NCI-H2196 (cell line): ENCODE measurements at regions not wholly inside any gene's neighbourhood (a gene's known extent, or its start where the extent isn't known, plus 50 kb on each side); places are given as distances from the start of the nearest gene placed in this dataset.

Experiments
- DNase-seq: peaks from one replicate; lab custom pipeline; 2025; ENCODE audit not compliant: unreplicated experiment; lab: John Stamatoyannopoulos, UW

GRCh38 chr6:25010902-25011625, 75.3 kb upstream of the RIPOR2 start:
- no peak for DNase-seq

DNA sequence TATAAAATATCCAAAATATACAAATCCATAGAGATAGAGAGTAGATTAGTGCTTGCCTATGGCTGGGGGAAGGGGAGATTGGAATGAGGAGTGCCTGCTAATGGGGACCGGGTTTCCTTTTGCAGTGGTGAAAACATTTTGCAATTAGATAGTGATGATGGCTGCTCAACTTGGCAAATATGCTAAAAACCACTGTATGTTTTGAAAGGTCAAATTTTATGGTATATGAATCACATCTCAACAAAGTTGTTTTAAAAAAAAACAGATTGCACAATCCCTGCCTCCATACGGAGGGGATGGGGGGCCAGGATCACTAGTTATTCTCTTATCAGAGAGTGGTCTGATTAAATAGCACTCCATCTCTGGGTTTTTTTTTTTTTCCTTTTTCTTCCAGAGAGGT, 76.9 kb upstream of the RIPOR2 start:
- DNase-seq = no peak

DNA sequence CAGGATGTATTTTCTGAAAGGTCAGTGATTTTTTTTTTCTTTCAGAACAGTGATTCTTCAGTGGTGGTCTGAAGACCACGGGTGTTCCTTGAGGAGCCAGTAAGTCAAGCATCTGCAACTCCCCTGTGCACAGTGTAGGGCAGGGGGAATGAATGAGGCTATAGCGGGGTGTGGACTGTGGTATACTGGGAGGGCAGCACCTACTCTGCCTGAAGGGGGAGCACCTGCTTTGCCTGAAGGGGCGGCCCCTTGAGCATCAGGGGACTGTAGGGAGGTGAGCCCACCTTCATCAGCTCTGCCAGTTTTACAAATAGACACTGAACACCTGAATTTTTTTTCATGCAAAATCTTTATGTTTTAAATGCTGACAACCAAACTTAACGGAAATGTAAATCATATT, 77.5 kb upstream of the RIPOR2 start:
- no peak for DNase-seq

DNA sequence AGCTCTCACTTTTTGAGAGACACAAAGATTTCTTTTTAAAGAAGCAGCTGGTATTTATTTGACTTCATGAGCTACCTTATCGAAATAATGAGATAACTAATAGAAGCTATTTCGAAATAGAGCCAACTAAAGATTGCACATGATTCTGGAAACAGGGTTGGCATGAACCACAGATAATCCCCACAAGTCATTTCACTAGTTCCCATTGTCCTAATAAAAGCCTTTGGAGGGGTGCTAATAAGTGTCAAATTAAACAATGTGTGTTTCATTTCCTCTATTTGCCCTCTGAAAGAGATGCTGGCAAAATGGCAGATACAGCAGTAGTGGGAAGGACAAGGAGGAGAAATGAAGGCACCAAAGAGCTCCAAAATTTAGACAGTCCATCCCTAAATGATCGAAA, 78.6 kb upstream of the RIPOR2 start:
- DNase-seq = no peak

- DNase-seq = peak; percentile 17
Observed at GRCh38 chr6:25014791-25015560, 79.2 kb upstream of the RIPOR2 start.

DNA sequence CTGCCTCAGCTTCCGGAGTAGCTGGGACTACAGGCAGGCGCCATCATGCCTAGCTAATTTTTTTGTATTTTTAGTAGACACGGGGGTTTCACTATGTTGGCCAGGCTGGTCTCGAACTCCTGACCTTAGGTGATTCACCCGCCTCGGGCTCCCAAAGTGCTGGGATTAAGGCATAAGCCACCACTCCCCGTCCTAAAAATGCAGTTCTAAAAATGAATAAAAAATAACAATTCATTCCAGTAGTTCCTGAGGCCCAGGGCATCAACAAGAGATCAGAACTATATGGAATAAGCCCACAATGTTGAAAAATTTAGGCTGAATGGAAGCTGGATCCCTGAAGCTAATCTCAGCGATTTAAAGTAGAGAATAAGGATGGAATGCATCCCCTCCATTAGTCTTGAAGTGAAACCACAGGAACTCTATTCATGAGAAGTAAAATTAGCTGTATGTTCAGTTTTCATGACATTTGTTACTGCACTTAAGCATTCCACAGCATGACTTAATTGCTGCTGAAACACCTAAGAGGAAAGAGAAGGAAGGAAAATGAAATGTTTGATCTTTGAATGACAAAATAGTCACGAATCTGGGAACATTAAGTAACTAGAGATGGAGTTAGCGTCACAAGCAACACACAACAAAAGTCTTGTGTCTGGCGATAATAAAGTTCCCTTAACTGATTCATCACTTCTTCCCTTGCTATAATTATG, 80.4 kb upstream of the RIPOR2 start:
- no peak for DNase-seq

DNA sequence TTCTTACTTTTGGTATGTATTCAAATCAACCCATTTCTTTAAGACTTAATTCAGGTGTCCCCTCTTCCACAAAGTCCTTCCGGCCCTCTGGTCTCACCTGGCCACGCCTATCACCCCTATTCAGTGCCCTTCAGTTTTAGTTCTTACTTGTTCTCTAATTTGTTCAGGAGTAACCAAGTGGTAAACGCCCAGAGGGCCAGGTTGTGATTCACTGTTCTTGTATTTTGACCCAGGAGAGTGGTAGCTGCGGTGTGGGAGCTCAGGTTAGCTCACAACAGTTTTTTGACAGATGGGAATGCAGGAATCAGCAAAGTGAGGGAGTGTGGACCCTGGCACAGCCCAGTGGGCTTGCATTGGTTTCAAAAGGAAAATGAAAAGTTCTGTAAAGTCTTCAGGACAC, 81.7 kb upstream of the RIPOR2 start:
- DNase-seq = no peak

GRCh38 chr6:25017932-25018567, 82.3 kb upstream of the RIPOR2 start:
- DNase-seq = no peak

- no peak for DNase-seq
Observed at GRCh38 chr6:25018568-25018954, 82.8 kb upstream of the RIPOR2 start.

DNA sequence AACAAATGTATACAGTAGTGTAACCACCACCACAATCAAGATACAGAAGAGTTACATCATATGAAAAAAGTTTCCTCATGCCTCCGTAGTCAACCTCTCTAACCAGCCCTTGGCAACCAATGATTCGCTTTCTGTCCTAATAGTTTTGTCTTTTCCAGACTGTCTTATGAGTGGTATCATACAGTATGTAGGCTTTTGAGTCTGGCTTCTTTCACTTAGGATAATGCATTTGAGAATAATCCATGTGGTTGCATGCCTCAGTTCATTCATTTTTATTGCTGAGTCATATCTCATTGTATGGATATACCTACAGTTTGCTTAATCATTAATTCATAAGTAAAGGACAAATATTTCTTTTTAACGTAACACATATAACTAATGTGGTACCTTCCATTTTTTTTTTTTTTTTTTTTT, 86.4 kb upstream of the RIPOR2 start:
- no peak for DNase-seq

- no peak for DNase-seq
Observed at GRCh38 chr6:25023781-25024180, 88.0 kb upstream of the RIPOR2 start.

DNA sequence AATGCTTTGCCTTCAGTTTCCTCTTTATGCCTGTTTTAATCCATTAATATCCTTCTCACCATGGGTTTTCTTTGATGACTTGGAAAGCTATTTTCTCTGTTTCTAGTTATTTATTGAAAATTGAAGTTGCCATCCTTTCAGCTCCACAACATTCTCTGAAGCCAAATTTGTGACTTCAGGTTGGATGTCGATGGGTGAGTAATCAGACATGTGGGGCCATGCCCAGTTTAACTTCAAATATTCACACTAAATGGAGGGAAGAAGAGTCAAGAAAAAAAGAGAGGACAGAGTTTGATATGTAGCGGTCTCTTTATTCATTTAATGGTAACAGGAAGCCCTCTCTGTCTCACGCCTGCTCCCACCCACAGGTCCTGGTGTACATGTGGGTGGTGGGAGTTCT, 89.1 kb upstream of the RIPOR2 start:
- DNase-seq = no peak

DNA sequence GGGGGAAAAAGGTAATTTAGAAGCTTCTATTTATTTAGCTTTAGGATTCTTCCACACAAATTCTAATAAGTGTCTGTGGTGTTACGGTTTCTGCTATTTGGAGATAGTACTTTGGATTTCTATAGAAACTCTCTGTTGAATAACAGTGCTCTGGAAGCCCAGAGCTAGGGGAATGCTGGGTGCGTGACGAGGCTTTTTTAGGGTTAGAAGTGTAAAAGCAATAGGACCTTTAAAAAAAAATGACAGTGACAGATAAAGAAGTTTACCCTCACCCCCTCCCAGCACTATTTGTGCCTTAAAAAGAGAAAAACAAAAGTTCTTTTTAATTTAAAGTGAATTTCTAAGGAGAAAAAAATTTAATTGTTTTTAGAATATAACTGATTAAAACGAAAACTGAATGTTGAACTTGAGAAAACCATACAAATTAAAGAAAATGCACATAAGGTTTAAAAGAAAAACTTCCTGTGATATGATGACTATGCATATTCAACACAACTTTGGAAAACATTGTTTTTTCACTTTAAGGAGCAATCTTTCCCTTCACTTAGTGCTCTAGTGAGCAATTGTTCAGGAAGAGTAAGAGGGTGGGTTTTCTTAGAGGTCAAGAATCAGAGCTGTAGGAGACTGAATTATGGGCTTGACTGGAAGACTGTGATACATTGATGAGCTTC, 89.6 kb upstream of the RIPOR2 start:
- DNase-seq = no peak

DNA sequence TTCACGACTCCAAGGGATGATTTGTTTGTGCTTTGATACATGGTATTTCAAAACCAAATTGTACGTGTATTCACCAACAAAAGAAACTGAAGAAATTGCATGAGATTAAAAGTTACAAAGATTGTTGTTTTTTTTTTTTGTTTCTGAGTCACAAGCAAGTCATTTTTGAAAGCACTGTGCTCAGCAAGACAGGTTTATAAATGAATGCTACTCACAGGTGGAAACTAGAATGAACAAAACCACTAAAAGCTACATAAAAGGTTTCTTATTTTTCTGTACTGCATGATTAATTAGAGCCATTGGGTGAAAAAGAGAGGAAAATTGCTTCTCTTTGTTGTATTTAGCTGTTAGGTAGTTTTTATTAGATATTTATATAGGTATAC, 90.2 kb upstream of the RIPOR2 start:
- no peak for DNase-seq

DNA sequence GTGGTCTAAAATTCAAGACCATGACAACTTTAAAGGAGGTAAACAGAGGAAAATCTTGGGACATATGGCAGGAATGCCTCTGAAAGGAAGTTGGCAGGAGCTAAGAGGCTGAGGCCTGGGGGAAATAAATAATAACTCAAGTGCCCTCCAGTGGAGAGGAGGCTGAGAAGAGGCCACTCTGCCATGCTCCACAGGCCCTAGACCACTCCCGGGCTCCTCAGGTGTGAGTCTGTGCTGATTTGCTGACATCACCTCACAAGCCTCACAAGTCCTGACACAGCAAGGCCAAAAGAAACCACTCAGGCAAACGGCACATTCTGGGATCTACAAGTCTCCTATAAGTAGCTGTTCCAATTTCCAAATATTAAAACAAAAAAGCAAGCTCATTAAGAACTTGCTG, 91.0 kb upstream of the RIPOR2 start:
- DNase-seq = peak; percentile 13

GRCh38 chr6:25027221-25027916, 91.6 kb upstream of the RIPOR2 start:
- no peak for DNase-seq

DNA sequence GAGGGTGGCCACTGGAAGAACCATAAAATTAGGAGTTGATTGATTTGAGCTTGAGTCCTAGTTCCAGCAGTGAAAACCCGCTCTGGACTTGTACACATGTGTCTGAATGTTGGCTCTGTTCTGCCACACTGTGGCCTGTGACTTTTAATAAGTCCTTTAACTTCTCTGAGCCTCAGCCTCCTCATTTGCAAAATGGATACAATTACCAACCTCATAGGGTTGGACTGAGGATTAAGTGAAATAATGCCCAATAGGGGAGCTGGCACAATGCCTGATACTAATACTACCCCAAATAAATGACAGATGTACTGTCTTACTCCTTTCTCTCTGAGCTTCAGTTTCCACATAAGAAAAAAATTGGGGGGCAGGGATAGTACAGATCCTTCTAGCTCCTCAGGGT, 92.6 kb upstream of the RIPOR2 start:
- no peak for DNase-seq

GRCh38 chr6:25032934-25033333, 97.2 kb upstream of the RIPOR2 start:
- no peak for DNase-seq

DNA sequence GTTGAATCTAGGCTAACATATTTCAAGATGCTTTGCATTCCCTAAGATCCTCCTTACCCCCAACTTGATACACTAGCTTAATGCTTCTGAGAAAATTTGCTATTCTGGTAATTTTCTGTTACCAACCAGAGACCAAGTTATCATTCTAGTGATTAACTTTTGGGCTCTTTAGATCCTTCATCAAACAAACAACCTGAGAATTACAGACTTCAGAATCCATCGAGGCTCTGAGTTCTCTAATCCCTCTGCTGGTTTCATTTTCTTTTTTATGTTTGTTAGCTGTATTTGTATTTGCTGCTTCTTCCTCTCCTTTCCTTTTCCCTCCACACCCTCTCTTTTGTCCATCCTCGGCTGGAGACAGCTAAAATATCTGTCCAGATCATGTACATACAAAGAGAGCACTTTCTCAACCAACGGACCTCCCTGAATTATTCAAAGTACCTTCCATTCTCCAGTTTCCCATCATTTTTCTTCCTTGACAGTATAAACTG, 98.7 kb upstream of the RIPOR2 start:
- DNase-seq = no peak

- DNase-seq = no peak
Observed at GRCh38 chr6:25035174-25035511, 99.4 kb upstream of the RIPOR2 start.
